Caco-2 (cell line): ENCODE measurements at regions not wholly inside any gene's neighbourhood (a gene's known extent, or its start where the extent isn't known, plus 50 kb on each side); places are given as distances from the start of the nearest gene placed in this dataset.

Experiments used
- BruUV-seq: library from RNA; stranded (reverse); fragments of 400-500 nt; replicated peaks from 2 replicates; lab custom pipeline; 2021; lab: Mats Ljungman, UMichigan
- CTCF ChIA-PET: fragments of 300-600 bp; sonication (Branson Sonifier 250); formaldehyde crosslinking; loops from one replicate; lab custom pipeline; 2022; ENCODE audit warnings: antibody characterized with exemption; lab: Charles Lee
- POLR2A ChIA-PET: fragments of 300-600 bp; sonication (Branson Sonifier 250); formaldehyde crosslinking; loops from one replicate; lab custom pipeline; 2022; ENCODE audit warnings: antibody characterized with exemption; lab: Charles Lee
- DNase-seq, 2 experiments: peaks; one replicate each; pipeline versions ENCODE4 v3.0.0 to v3.0.0-alpha.2; 2020 to 2022
- H3K27me3 ChIP-seq: replicated peaks from 2 replicates; pipeline ENCODE4 v1.6.0; 2011; ENCODE audit warnings: low read length; ENCODE audit not compliant: control insufficient read depth, insufficient read depth
- H3K36me3 ChIP-seq: 2 replicates; pipeline ENCODE4 v1.5.1; 2011; ENCODE audit warnings: low read length; ENCODE audit not compliant: control insufficient read depth, insufficient read depth
- H3K4me1 ChIP-seq: fragments of 250-450 bp; sonication (Bioruptor Pico); 2 replicates; pipeline ENCODE4 v1.5.1; 2020; ENCODE audit warnings: mild to moderate bottlenecking
- H3K4me3 ChIP-seq: 2 replicates; pipeline ENCODE4 v1.5.1; 2011; ENCODE audit warnings: low read depth, mild to moderate bottlenecking, control low read depth, low read length
- H3K9me3 ChIP-seq: fragments of 250-450 bp; sonication (Bioruptor Pico); 2 replicates; pipeline ENCODE4 v1.5.1; 2020; ENCODE audit warnings: mild to moderate bottlenecking, moderate library complexity
- H3K27ac Mint-ChIP-seq: one replicate; pipeline ENCODE4 v1.8.0; 2022; ENCODE audit warnings: mixed read lengths; ENCODE audit not compliant: unreplicated experiment
- H3K27me3 Mint-ChIP-seq: one replicate; pipeline ENCODE4 v1.8.0; 2022; ENCODE audit warnings: mixed read lengths; ENCODE audit not compliant: insufficient read depth, unreplicated experiment
- H3K36me3 Mint-ChIP-seq: one replicate; pipeline ENCODE4 v1.8.0; 2022; ENCODE audit warnings: mild to moderate bottlenecking, mixed read lengths; ENCODE audit not compliant: insufficient read depth, unreplicated experiment
- H3K4me1 Mint-ChIP-seq: one replicate; pipeline ENCODE4 v1.8.0; 2022; ENCODE audit warnings: low read depth, mixed read lengths; ENCODE audit not compliant: unreplicated experiment
- H3K4me3 Mint-ChIP-seq: one replicate; pipeline ENCODE4 v1.8.0; 2022; ENCODE audit warnings: mild to moderate bottlenecking, moderate library complexity, mixed read lengths; ENCODE audit not compliant: unreplicated experiment
- H3K9me3 Mint-ChIP-seq: one replicate; pipeline ENCODE4 v1.8.0; 2022; ENCODE audit warnings: mixed read lengths; ENCODE audit not compliant: unreplicated experiment
- CTCF ChIP-seq, 2 experiments: fragments of 200-600 bp in 1 of 2; IDR thresholded peaks; 1 replicate in 1 of 2; 2 replicates in 1 of 2; pipeline versions ENCODE4 v1.5.1 to v1.8.0; 2011 to 2022; ENCODE audit warnings: antibody characterized with exemption in 1 of 2, control low read depth in 1 of 2, inconsistent platforms in 1 of 2, low read depth in 1 of 2, low read length in 1 of 2, mild to moderate bottlenecking in 1 of 2, moderate library complexity in 1 of 2; ENCODE audit not compliant: insufficient read depth in 1 of 2, severe bottlenecking in 1 of 2, unreplicated experiment in 1 of 2
- intact Hi-C: fragments of 100-400 bp; cut with micrococcal nuclease; formaldehyde crosslinking; loops from one replicate; pipeline ENCODE4 v1.10.0; 2022; ENCODE audit not compliant: unreplicated experiment

- ChIA-PET CTCF (no interaction called here), POLR2A (no interaction called here)
- Mint-ChIP-seq H3K27ac (no peak overlapping the region), H3K9me3 (peaks cover 15% of the 10 kb centered on the region), H3K27me3 (no peaks in the 10 kb centered on the region), H3K4me3 (no peak overlapping the region), H3K4me1 (no peaks in the 10 kb centered on the region), H3K36me3 (no peaks in the 10 kb centered on the region)
- H3K4me3 ChIP-seq, result no peak overlapping the region
- no peaks in the 10 kb centered on the region for H3K9me3 ChIP-seq
- no peaks in the 10 kb centered on the region for H3K27me3 ChIP-seq
- no peaks in the 10 kb centered on the region for H3K36me3 ChIP-seq
- intact Hi-C loops, result no loop called here
- no peak for DNase-seq
- no TSS peak for BruUV-seq
- no peak for TF ChIP-seq CTCF (IDR thresholded peaks at IDR 0.05; ENCODE audit: insufficient read depth in 1 of 2, low read depth in 1 of 2, low read length in 1 of 2, severe bottlenecking in 1 of 2, unreplicated experiment in 1 of 2)
- no peaks in the 10 kb centered on the region for H3K4me1 ChIP-seq
These were observed 224.6 kb downstream of the FBXO8 start for GRCh38 chr4:174058846-174059245.

GRCh38 chr4:174056959-174057358 lies 226.5 kb downstream of the FBXO8 start:
- H3K4me3 ChIP-seq, result no peak overlapping the region
- intact Hi-C loops, result no loop called here
- ChIA-PET CTCF (no interaction called here), POLR2A (no interaction called here)
- Mint-ChIP-seq H3K4me3 (no peak overlapping the region), H3K27me3 (no peaks in the 10 kb centered on the region), H3K27ac (no peak overlapping the region), H3K9me3 (peaks cover 15% of the 10 kb centered on the region), H3K4me1 (no peaks in the 10 kb centered on the region), H3K36me3 (no peaks in the 10 kb centered on the region)
- no peak for TF ChIP-seq CTCF (IDR thresholded peaks at IDR 0.05; ENCODE audit: insufficient read depth in 1 of 2, low read depth in 1 of 2, low read length in 1 of 2, severe bottlenecking in 1 of 2, unreplicated experiment in 1 of 2)
- no TSS peak for BruUV-seq
- no peaks in the 10 kb centered on the region for H3K36me3 ChIP-seq
- H3K4me1 ChIP-seq, result no peaks in the 10 kb centered on the region
- H3K27me3 ChIP-seq, result no peaks in the 10 kb centered on the region
- no peak for DNase-seq
- H3K9me3 ChIP-seq, result no peaks in the 10 kb centered on the region

GRCh38 chr4:174055344-174055743 lies 228.1 kb downstream of the FBXO8 start:
- H3K9me3 ChIP-seq, result no peaks in the 10 kb centered on the region
- H3K4me1 ChIP-seq, result no peaks in the 10 kb centered on the region
- ChIA-PET CTCF (no interaction called here), POLR2A (no interaction called here)
- intact Hi-C loops, result no loop called here
- H3K36me3 ChIP-seq, result no peaks in the 10 kb centered on the region
- no peaks in the 10 kb centered on the region for H3K36me3 Mint-ChIP-seq
- no TSS peak for BruUV-seq
- H3K27me3 Mint-ChIP-seq, result no peaks in the 10 kb centered on the region
- H3K4me1 Mint-ChIP-seq, result no peaks in the 10 kb centered on the region
- no peaks in the 10 kb centered on the region for H3K27me3 ChIP-seq
- no peak overlapping the region for H3K4me3 ChIP-seq
- no peak for TF ChIP-seq CTCF (IDR thresholded peaks at IDR 0.05; ENCODE audit: insufficient read depth in 1 of 2, low read depth in 1 of 2, low read length in 1 of 2, severe bottlenecking in 1 of 2, unreplicated experiment in 1 of 2)
- peaks cover 15% of the 10 kb centered on the region for H3K9me3 Mint-ChIP-seq
- H3K4me3 Mint-ChIP-seq, result no peak overlapping the region
- DNase-seq, result no peak
- H3K27ac Mint-ChIP-seq, result no peak overlapping the region
